H1 (cell line): ENCODE measurements at regions not wholly inside any gene's neighbourhood (a gene's known extent, or its start where the extent isn't known, plus 50 kb on each side); places are given as distances from the start of the nearest gene placed in this dataset.

Experiments
- CTCF ChIA-PET: fragments of 300-600 bp; sonication (Branson Sonifier 250); formaldehyde crosslinking; loops from one replicate; lab custom pipeline; 2021; ENCODE audit not compliant: partially characterized antibody; lab: Charles Lee
- POLR2A ChIA-PET: fragments of 300-600 bp; sonication (Branson Sonifier 250); formaldehyde crosslinking; loops from one replicate; lab custom pipeline; 2021; ENCODE audit warnings: inconsistent platforms; ENCODE audit not compliant: partially characterized antibody; lab: Charles Lee
- DNase-seq, 2 experiments: peaks; one replicate each; pipeline versions ENCODE4 v3.0.0 to v3.0.0-alpha.2; 2010 to 2022; ENCODE audit warnings: low spot score in 2 of 2, low read depth in 1 of 2, mixed read lengths in 1 of 2
- FAIRE-seq: peaks from 2 replicates; lab custom pipeline; 2011; peaks lifted over from hg19 to GRCh38; lab: Jason Lieb, UNC
- H2AFZ ChIP-seq: 2 replicates; pipeline ENCODE4 v1.8.1; 2012; ENCODE audit warnings: low read length, inconsistent platforms
- H2AK5ac ChIP-seq: 2 replicates; pipeline ENCODE4 v1.6.1; 2013; ENCODE audit warnings: low read depth, low read length
- H2BK120ac ChIP-seq: replicated peaks from 2 replicates; pipeline ENCODE3; 2013; ENCODE audit warnings: low read depth, low read length, inconsistent platforms
- H2BK12ac ChIP-seq: 2 replicates; pipeline ENCODE4 v1.6.1; 2013; ENCODE audit warnings: low read depth, low read length
- H2BK15ac ChIP-seq: 2 replicates; pipeline ENCODE4 v1.6.1; 2013; ENCODE audit warnings: low read length
- H2BK20ac ChIP-seq: 2 replicates; pipeline ENCODE4 v1.6.1; 2013; ENCODE audit warnings: low read length
- H2BK5ac ChIP-seq: 2 replicates; pipeline ENCODE4 v1.6.1; 2013; ENCODE audit warnings: low read depth, low read length
- H3K14ac ChIP-seq: 2 replicates; pipeline ENCODE4 v1.6.1; 2013; ENCODE audit warnings: inconsistent platforms; ENCODE audit not compliant: insufficient read length
- H3K18ac ChIP-seq: 2 replicates; pipeline ENCODE4 v1.6.1; 2013; ENCODE audit warnings: low read length; ENCODE audit errors: extremely low read depth
- H3K23ac ChIP-seq: 2 replicates; pipeline ENCODE4 v1.6.1; 2013; ENCODE audit warnings: inconsistent platforms; ENCODE audit not compliant: insufficient read length
- H3K23me2 ChIP-seq: 2 replicates; pipeline ENCODE4 v1.6.1; 2013; ENCODE audit warnings: low read depth, low read length
- H3K27ac ChIP-seq: 2 replicates; pipeline ENCODE4 v1.6.1; 2011; ENCODE audit warnings: low read depth, low read length, inconsistent platforms
- H3K27me3 ChIP-seq, 4 experiments: replicated peaks in 1 of 4; 1 replicate in 1 of 4; 2 replicates in 3 of 4; pipeline versions ENCODE4 v1.6.1 to v1.8.1; 2011 to 2013; ENCODE audit warnings: low read length in 3 of 4, mild to moderate bottlenecking in 3 of 4, inconsistent platforms in 2 of 4, mixed read lengths in 2 of 4, moderate library complexity in 1 of 4; ENCODE audit not compliant: control insufficient read depth in 3 of 4, insufficient read depth in 3 of 4; ENCODE audit errors: extremely low read depth in 1 of 4
- H3K36me3 ChIP-seq, 4 experiments: 2 replicates each; pipeline versions ENCODE4 v1.6.1 to v1.8.1; 2011 to 2013; ENCODE audit warnings: mild to moderate bottlenecking in 4 of 4, low read length in 3 of 4, moderate library complexity in 2 of 4, control low read depth in 1 of 4, inconsistent platforms in 1 of 4; ENCODE audit not compliant: insufficient read depth in 4 of 4, control insufficient read depth in 2 of 4
- H3K4ac ChIP-seq: replicated peaks from 2 replicates; pipeline ENCODE3; 2013; ENCODE audit warnings: low read length, low read depth, mixed read lengths, inconsistent platforms; ENCODE audit not compliant: insufficient read length
- H3K4me1 ChIP-seq, 4 experiments: replicated peaks in 1 of 4; 1 replicate in 1 of 4; 2 replicates in 3 of 4; pipeline versions ENCODE4 v1.6.1 to v1.8.1; 2011 to 2013; ENCODE audit warnings: low read length in 3 of 4, inconsistent platforms in 2 of 4, mixed read lengths in 1 of 4; ENCODE audit not compliant: insufficient read depth in 4 of 4, control insufficient read depth in 3 of 4
- H3K4me2 ChIP-seq, 2 experiments: 2 replicates each; pipeline versions ENCODE4 v1.6.1 to v1.8.1; 2011 to 2013; ENCODE audit warnings: low read depth in 2 of 2, low read length in 2 of 2, control low read depth in 1 of 2, inconsistent platforms in 1 of 2, mild to moderate bottlenecking in 1 of 2; ENCODE audit not compliant: insufficient read depth in 1 of 2
- H3K4me3 ChIP-seq, 4 experiments: fragments of 200-600, 300-600 bp in 1 of 4; sonication (generic), shearing (Covaris generic), sonication (Bioruptor Twin) in 1 of 4; 2 replicates each; pipeline versions ENCODE4 v1.5.1 to v1.8.1; 2011 to 2016; ENCODE audit warnings: low read length in 4 of 4, low read depth in 3 of 4, control low read depth in 2 of 4, inconsistent platforms in 2 of 4, mild to moderate bottlenecking in 2 of 4, mixed read lengths in 1 of 4, moderate library complexity in 1 of 4; ENCODE audit not compliant: insufficient read depth in 2 of 4; ENCODE audit errors: extremely low read depth in 1 of 4
- H3K56ac ChIP-seq: replicated peaks from 2 replicates; pipeline ENCODE3; 2013; ENCODE audit warnings: low read depth, mild to moderate bottlenecking, mixed read lengths, low read length, inconsistent platforms; ENCODE audit not compliant: insufficient read length
- H3K79me1 ChIP-seq: 2 replicates; pipeline ENCODE4 v1.6.1; 2013; ENCODE audit warnings: low read depth, low read length, control low read depth
- H3K79me2 ChIP-seq, 2 experiments: 2 replicates each; pipeline versions ENCODE4 v1.6.1 to v1.8.1; 2012 to 2013; ENCODE audit warnings: low read length in 2 of 2, mild to moderate bottlenecking in 2 of 2, inconsistent platforms in 1 of 2; ENCODE audit not compliant: insufficient read depth in 2 of 2, control insufficient read depth in 1 of 2
- H3K9ac ChIP-seq, 4 experiments: replicated peaks in 1 of 4; 1 replicate in 1 of 4; 2 replicates in 3 of 4; pipeline versions ENCODE4 v1.6.1 to v1.8.1; 2011 to 2013; ENCODE audit warnings: low read depth in 3 of 4, low read length in 3 of 4, control low read depth in 2 of 4, mild to moderate bottlenecking in 2 of 4, moderate library complexity in 2 of 4, inconsistent platforms in 1 of 4; ENCODE audit errors: extremely low read depth in 1 of 4
- H3K9me3 ChIP-seq, 2 experiments: 2 replicates each; pipeline versions ENCODE4 v1.6.1 to v1.8.1; 2012 to 2013; ENCODE audit warnings: mild to moderate bottlenecking in 2 of 2, moderate library complexity in 2 of 2, control low read depth in 1 of 2, inconsistent platforms in 1 of 2, low read depth in 1 of 2, low read length in 1 of 2, mixed read lengths in 1 of 2; ENCODE audit not compliant: insufficient read depth in 2 of 2
- H4K20me1 ChIP-seq, 2 experiments: replicated peaks in 1 of 2; 2 replicates each; pipeline versions ENCODE3 to v1.8.1; 2011 to 2013; ENCODE audit warnings: inconsistent platforms in 2 of 2, low read length in 2 of 2, mild to moderate bottlenecking in 1 of 2; ENCODE audit not compliant: insufficient read depth in 2 of 2, control insufficient read depth in 1 of 2
- H4K5ac ChIP-seq: 2 replicates; pipeline ENCODE4 v1.6.1; 2013; ENCODE audit warnings: low read length, low read depth, mixed read lengths, inconsistent platforms; ENCODE audit not compliant: insufficient read length
- H4K8ac ChIP-seq: 2 replicates; pipeline ENCODE4 v1.8.0; 2013; ENCODE audit warnings: mild to moderate bottlenecking, moderate library complexity, low read length, inconsistent platforms; ENCODE audit not compliant: insufficient read depth; ENCODE audit errors: extremely low read depth
- H4K91ac ChIP-seq: replicated peaks from 2 replicates; pipeline ENCODE3; 2013; ENCODE audit warnings: low read length, mixed read lengths, inconsistent platforms; ENCODE audit not compliant: insufficient read length
- MAX ChIP-seq: IDR thresholded peaks from 2 replicates; pipeline ENCODE4 v1.6.1; 2012; ENCODE audit warnings: inconsistent platforms
- POLR2AphosphoS5 ChIP-seq: IDR thresholded peaks from 2 replicates; pipeline ENCODE4 v1.6.1; 2011; ENCODE audit warnings: low read depth, low read length
- SP4 ChIP-seq: IDR thresholded peaks from 2 replicates; pipeline ENCODE4 v1.6.1; 2012; ENCODE audit warnings: low read length, inconsistent platforms
- WGBS, 2 experiments: shearing (Covaris generic) in 1 of 2; methylation state at CpG; one replicate each; pipeline versions ENCODE4 v1.1.6 to v1.1.7; 2013 to 2015; ENCODE audit warnings: low lambda C conversion rate in 2 of 2, mixed read lengths in 2 of 2, inconsistent platforms in 1 of 2, low coverage in 1 of 2, missing lambda C conversion rate in 1 of 2; ENCODE audit not compliant: insufficient replicate concordance in 2 of 2, insufficient coverage in 1 of 2, insufficient read length in 1 of 2; ENCODE audit errors: extremely low coverage in 1 of 2, missing lambda C conversion rate in 1 of 2; 5-methylcytosine and 5-hydroxymethylcytosine counted together

- TF ChIP-seq SP4 (no peak), MAX (no peak), POLR2AphosphoS5 (no peak)
- no peak overlapping the region for H3K4ac ChIP-seq
- no peaks in the 10 kb centered on the region for H3K27me3 ChIP-seq
- no peak overlapping the region for H3K27ac ChIP-seq
- no peak overlapping the region for H2BK15ac ChIP-seq
- H2BK5ac ChIP-seq = no peak overlapping the region
- no peak overlapping the region for H3K9ac ChIP-seq
- no peaks in the 10 kb centered on the region for H3K4me1 ChIP-seq
- FAIRE-seq = no peak
- no peak overlapping the region for H3K18ac ChIP-seq
- peaks cover 5% of the 10 kb centered on the region; the same call in 1 of the 2 replicates for H3K23me2 ChIP-seq
- no peak overlapping the region for H3K56ac ChIP-seq
- no peak overlapping the region for H2BK120ac ChIP-seq
- no peak overlapping the region for H4K8ac ChIP-seq
- H3K4me3 ChIP-seq = no peak overlapping the region
- 88% methylated on average over 7 of the region's 7 CpGs; no CpG with 5 or more reads in 1 of the 2 experiments for WGBS, 2 experiments
- H2AFZ ChIP-seq = no peak overlapping the region
- no peak for DNase-seq
- no peaks in the 10 kb centered on the region for H3K79me1 ChIP-seq
- H3K4me2 ChIP-seq = no peak overlapping the region
- ChIA-PET CTCF (no interaction called here), POLR2A (no interaction called here)
- no peak overlapping the region for H2AK5ac ChIP-seq
- no peaks in the 10 kb centered on the region for H3K36me3 ChIP-seq
- no peak overlapping the region for H2BK20ac ChIP-seq
- no peaks in the 10 kb centered on the region for H3K79me2 ChIP-seq
- no peak overlapping the region for H4K5ac ChIP-seq
- H2BK12ac ChIP-seq = no peak overlapping the region
- H3K9me3 ChIP-seq = peaks cover 44 to 83% of the 10 kb centered on the region in 2 experiments
- no peak overlapping the region for H3K14ac ChIP-seq
- H4K20me1 ChIP-seq = no peaks in the 10 kb centered on the region
- H4K91ac ChIP-seq = no peak overlapping the region
- no peak overlapping the region for H3K23ac ChIP-seq
Observed at GRCh38 chr15:22227411-22228100, 147.2 kb downstream of the OR4M2 start.
